UCSD-AML1 (cell line): ENCODE measurements at regions not wholly inside any gene's neighbourhood (a gene's known extent, or its start where the extent isn't known, plus 50 kb on each side); places are given as distances from the start of the nearest gene placed in this dataset.

Experiments used
- DNase-seq: peaks from one replicate; lab custom pipeline; 2025; ENCODE audit not compliant: unreplicated experiment; lab: John Stamatoyannopoulos, UW

DNA sequence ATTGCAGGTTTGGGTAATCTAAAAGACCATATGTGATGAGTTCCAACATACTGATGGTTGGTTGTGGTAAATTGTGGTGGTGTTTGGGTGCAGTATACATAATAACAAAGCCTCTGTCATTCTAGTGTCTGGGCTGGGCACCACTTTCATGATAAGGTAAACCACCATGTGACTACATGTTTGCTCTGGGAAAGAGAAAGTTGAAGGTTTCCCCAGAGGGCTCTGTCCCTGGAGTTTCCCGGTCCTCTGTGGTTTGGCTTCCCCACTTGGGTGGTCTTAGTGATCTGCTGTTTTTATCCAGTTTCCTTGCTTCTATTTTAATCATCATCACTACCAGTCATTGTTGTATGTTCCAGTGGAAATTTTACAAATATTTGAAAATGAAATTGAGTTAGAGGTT lies 55.9 kb upstream of the TSPAN2 start:
- DNase-seq, result no peak

DNA sequence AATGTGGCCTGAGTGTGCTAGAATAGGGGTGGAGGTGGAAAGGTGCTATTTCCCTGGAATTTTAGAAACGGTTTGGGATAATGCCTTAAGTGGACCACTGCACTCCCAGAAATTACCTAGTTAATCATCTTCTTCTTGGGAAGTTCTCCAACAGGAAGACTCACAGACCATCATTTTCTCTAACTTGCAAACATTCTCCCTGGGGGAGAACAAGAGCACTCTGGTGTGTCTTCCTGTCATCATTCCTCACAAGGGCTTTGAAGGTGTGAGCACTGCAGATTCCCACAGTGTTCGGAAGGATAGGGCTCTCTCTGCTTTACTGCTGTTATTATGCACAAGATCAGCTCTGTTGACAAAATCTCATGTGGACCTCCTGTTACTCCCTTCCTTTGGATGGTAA lies 54.9 kb upstream of the TSPAN2 start:
- no peak for DNase-seq

DNA sequence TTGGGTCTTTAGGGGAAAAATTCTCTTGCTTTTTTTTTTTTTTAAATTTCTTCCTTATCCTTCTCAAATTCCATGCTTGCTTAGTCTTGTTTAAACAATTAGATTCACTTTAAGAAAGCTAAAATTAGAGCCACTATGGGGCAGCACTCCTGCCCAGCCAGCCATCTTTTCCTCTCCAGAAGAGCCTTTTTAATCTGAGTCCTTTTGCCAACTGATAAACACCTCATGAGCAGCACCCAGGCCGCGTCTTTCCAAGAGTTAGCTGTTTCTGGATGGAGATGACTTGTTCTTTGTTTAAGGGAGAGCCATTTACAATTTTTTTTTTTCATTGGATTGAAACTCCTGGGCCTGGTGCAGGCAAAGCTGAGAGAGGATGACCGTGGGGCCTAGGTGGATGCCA lies 53.3 kb upstream of the TSPAN2 start:
- no peak for DNase-seq

DNA sequence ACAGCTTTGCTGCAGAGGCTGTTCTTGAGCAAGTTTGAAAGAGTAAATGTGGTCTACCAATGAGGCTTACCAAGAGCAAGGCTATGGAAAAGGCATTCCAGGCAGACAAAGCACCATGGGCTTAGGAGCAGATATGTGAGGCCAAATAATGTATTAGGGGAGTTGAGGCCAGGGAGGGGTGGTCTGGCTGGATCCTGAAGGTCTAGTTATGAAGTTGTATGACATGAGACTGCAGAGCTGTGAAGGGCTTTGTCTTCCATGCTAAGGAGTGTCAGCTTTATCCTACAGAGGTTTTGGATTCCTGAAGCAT lies 51.8 kb upstream of the TSPAN2 start:
- no peak for DNase-seq

DNA sequence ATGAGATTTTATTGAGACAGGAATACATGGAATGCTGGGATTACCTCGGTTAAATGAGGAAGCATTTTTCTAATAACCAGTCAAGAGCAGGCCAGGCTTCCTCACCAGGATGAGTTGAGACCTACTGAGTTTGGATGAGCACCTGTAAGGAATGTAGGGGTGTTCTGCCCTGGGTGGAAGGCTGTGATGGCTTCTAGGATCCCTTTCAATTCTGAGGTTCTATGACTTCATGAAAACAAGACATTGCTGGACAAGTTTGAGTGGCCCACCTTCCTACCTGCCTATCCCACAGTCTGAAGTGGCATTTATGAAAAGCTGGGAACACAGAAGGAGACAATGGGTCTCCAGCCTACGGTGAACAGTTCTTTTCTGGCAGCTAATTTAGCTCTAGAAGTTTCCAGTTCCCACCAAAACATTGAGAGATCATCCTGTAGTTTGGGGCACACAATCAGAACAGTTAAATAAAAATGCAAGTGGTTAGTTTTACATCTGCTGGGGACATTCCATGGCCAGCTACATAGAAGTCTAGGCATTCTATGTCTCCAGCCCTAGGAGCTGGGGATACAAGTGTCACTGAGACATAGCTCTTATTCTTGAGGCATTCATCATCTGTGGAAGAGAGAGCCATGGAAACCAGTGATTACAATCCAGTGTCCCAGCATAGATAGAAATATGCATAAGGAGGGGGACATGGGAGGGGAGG lies 51.3 kb upstream of the TSPAN2 start:
- DNase-seq, result no peak

DNA sequence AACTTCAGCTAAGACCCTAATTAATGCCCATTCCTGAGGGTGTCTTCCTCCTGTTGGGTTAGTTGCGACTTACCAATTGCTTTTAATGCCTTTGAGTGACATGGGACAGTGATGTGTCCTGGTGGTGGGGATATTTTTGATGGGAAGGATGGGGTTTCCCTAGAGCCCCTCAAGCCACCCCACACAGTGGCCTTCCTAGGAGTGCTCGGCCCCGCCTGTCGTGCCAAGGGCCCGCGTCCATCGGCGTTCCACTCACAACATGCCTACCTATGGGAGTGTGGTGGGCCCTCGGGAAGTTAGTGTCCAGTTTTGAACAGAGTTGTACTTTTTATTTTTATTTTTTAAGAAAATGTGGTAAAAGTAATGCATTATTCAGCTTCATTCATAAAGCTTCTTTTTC lies 50.1 kb upstream of the TSPAN2 start:
- DNase-seq, result no peak
